ENCODE measurements at regions not wholly inside any gene's neighbourhood (a gene's known extent, or its start where the extent isn't known, plus 50 kb on each side); places are given as distances from the start of the nearest gene placed in this dataset.

GRCh38 chr5:33336891-33337636 is 103.7 kb upstream of the TARS1 start:
- intact Hi-C loops (cut with DNase I): no loop called here
- no peak for DNase-seq

GRCh38 chr5:33337637-33337992 is 103.2 kb upstream of the TARS1 start:
- H3K36me3 ChIP-seq: no peaks in the 10 kb centered on the region
- DNase-seq: no peak
- intact Hi-C loops (cut with DNase I): no loop called here
- ATAC-seq: no peak
- no peak overlapping the region for H3K27ac ChIP-seq
- H3K4me3 ChIP-seq: no peak overlapping the region
- H3K27me3 ChIP-seq: no peaks in the 10 kb centered on the region
- peaks cover 0 to 4% of the 10 kb centered on the region in 2 donors for H3K4me1 ChIP-seq
- no peaks in the 10 kb centered on the region for H3K9me3 ChIP-seq
- TF ChIP-seq CTCF (IDR thresholded peaks at IDR 0.05): no peak

More at GRCh38 chr5:33336891-33337636, 103.7 kb upstream of the TARS1 start:
- Histone ChIP-seq H3K4me1 (peaks cover 0 to 4% of the 10 kb centered on the region in 2 donors), H3K4me3 (no peak overlapping the region), H3K9me3 (no peaks in the 10 kb centered on the region), H3K36me3 (no peaks in the 10 kb centered on the region), H3K27me3 (no peaks in the 10 kb centered on the region), H3K27ac (no peak overlapping the region)
- no peak for TF ChIP-seq CTCF (IDR thresholded peaks at IDR 0.05)
- ATAC-seq: no peak

GRCh38 chr5:33338336-33339110 is 102.2 kb upstream of the TARS1 start:
- no peaks in the 10 kb centered on the region for H3K9me3 ChIP-seq
- no peak for DNase-seq
- no peak for ATAC-seq
- no peaks in the 10 kb centered on the region for H3K36me3 ChIP-seq
- no peak overlapping the region for H3K27ac ChIP-seq
- no peaks in the 10 kb centered on the region for H3K27me3 ChIP-seq
- H3K4me1 ChIP-seq: peaks cover 0 to 4% of the 10 kb centered on the region in 2 donors
- intact Hi-C loops (cut with DNase I): no loop called here
- TF ChIP-seq CTCF (IDR thresholded peaks at IDR 0.05): no peak
- no peak overlapping the region for H3K4me3 ChIP-seq

GRCh38 chr5:33339413-33339812 is 101.4 kb upstream of the TARS1 start:
- H3K4me3 ChIP-seq: no peak overlapping the region
- no peaks in the 10 kb centered on the region for H3K9me3 ChIP-seq
- no peak for TF ChIP-seq CTCF (IDR thresholded peaks at IDR 0.05)
- peaks cover 0 to 4% of the 10 kb centered on the region in 2 donors for H3K4me1 ChIP-seq
- DNase-seq (no peak), ATAC-seq (no peak)
- H3K27ac ChIP-seq: no peak overlapping the region
- H3K36me3 ChIP-seq: no peaks in the 10 kb centered on the region
- intact Hi-C loops (cut with DNase I): no loop called here
- no peaks in the 10 kb centered on the region for H3K27me3 ChIP-seq

- Histone ChIP-seq H3K27ac (no peak overlapping the region), H3K9me3 (no peaks in the 10 kb centered on the region), H3K4me1 (peaks cover 0 to 4% of the 10 kb centered on the region in 2 donors), H3K36me3 (no peaks in the 10 kb centered on the region), H3K4me3 (no peak overlapping the region), H3K27me3 (no peaks in the 10 kb centered on the region)
- intact Hi-C loops (cut with DNase I): no loop called here
- no peak for TF ChIP-seq CTCF (IDR thresholded peaks at IDR 0.05)
- no peak for DNase-seq
- ATAC-seq: no peak
Measured at GRCh38 chr5:33340195-33340594, 100.6 kb upstream of the TARS1 start.
